GM12864 (cell line): ENCODE measurements at regions not wholly inside any gene's neighbourhood (a gene's known extent, or its start where the extent isn't known, plus 50 kb on each side); places are given as distances from the start of the nearest gene placed in this dataset.

ENCODE experiments used
- DNase-seq: peaks from one replicate; pipeline ENCODE4 v3.0.0-alpha.2; 2011; ENCODE audit warnings: low read depth
- H3K4me3 ChIP-seq: 2 replicates; pipeline ENCODE4 v1.5.1; 2011; ENCODE audit warnings: mild to moderate bottlenecking, low read depth, low read length, control low read depth
- TF ChIP-seq, protein P1 (sequence below): IDR thresholded peaks from 2 replicates; pipeline ENCODE4 v1.5.1; 2011; ENCODE audit warnings: low read depth, mild to moderate bottlenecking, moderate library complexity, low read length, control low read depth, inconsistent platforms; ENCODE audit errors: missing control alignments

DNA sequence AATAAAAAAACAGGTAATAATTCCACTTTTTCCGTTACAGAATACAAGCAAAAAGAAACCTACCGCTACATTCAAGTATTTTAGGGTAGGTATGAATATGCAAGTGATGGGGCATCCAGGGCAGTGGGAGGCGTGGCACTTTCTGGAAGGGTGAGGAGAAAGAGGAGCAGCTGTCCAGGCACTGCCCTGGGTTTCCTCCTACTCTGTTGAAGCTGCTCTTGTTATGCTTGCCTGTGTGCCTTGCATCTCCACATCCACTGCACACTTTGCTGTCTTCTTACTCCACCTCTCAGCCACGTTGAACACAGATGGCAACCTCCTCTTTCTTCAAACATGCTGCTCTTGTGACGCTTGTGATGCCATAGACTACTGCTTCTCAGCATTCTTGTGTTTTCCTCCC lies 83.2 kb downstream of the RPE65 start:
- no peak for DNase-seq
- TF ChIP-seq, protein P1, sequence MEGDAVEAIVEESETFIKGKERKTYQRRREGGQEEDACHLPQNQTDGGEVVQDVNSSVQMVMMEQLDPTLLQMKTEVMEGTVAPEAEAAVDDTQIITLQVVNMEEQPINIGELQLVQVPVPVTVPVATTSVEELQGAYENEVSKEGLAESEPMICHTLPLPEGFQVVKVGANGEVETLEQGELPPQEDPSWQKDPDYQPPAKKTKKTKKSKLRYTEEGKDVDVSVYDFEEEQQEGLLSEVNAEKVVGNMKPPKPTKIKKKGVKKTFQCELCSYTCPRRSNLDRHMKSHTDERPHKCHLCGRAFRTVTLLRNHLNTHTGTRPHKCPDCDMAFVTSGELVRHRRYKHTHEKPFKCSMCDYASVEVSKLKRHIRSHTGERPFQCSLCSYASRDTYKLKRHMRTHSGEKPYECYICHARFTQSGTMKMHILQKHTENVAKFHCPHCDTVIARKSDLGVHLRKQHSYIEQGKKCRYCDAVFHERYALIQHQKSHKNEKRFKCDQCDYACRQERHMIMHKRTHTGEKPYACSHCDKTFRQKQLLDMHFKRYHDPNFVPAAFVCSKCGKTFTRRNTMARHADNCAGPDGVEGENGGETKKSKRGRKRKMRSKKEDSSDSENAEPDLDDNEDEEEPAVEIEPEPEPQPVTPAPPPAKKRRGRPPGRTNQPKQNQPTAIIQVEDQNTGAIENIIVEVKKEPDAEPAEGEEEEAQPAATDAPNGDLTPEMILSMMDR, result no peak

DNA sequence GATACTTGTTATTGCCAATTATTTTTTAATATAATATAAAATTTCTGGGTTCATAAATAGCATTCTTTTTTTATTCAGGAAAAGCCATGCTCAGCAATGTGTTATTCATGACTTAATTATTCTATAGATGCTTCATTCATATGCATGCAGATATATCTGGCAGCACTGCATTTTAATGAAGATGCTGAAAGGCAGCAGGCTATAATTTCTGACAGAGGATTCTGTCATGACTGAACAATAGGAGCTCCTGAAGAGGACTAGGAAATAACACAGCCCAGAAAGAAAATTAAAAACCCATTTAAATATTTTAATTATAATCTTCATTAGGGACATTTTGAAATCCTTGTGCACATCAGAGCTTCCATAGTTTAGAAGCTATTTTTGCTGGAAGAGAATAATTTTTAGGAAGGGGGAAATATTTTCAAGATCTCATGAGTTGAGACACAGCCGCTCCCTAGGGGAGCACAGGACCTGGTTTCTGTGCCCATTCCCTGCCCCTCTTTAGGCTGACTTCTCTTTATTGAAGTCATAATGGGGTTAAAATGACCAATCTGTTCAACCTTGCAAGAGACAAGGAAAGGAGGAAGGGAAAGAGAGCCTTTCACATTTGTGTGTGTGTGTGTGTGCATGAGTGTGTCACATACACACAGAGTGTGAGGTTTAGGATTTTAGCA lies 83.9 kb downstream of the RPE65 start:
- TF ChIP-seq, protein P1, result no peak
- no peak overlapping the region for H3K4me3 ChIP-seq
- DNase-seq, result no peak

More for the DNA sequence above, 83.2 kb downstream of the RPE65 start:
- no peak overlapping the region for H3K4me3 ChIP-seq

DNA sequence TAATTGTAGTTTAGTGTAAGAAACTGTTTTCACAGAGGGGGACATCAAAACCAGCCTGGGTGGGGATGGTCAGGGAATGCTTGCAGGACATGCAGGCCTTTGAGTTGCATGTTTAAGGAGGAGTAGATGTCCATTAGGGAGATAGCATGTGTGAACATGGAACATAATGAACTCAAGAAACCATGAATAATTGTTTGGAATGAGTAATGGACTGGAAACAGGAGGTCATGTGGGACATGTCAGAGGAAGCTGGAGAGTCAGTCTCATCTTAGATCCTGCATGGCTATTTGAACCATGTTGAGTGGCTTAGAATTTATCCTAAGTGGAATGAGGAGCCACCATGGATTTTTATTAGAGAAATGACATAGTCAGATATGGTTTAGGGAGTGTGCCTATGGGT lies 86.4 kb downstream of the RPE65 start:
- no peak for DNase-seq
- TF ChIP-seq, protein P1, result no peak
- H3K4me3 ChIP-seq, result no peak overlapping the region

DNA sequence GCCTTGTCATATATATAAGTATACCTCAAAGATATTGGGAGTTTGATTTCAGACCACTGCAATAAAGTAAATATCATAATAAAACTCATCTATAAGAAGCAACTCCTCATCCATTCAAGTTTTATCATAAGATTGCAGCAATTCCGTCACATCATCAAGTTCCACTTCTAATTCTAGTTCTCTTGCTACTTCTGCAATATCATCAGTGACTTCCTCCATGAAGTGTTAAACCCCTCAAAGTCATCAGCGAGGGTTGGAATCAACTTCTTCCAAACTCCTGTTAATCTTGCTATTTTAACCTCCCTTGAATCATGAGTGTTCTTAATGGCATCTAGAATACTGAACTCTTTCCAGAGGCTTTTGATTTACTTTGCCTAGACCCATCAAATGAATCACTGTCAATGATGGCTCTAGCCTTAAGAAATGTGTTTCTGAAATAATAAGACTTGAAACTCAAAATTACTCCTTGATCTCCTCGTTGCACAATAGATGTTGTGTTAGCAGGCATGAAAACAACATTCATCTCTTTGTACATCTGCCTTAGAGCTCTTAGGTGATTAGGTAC lies 88.3 kb downstream of the RPE65 start:
- TF ChIP-seq, protein P1, result no peak
- no peak for DNase-seq
- no peak overlapping the region for H3K4me3 ChIP-seq

DNA sequence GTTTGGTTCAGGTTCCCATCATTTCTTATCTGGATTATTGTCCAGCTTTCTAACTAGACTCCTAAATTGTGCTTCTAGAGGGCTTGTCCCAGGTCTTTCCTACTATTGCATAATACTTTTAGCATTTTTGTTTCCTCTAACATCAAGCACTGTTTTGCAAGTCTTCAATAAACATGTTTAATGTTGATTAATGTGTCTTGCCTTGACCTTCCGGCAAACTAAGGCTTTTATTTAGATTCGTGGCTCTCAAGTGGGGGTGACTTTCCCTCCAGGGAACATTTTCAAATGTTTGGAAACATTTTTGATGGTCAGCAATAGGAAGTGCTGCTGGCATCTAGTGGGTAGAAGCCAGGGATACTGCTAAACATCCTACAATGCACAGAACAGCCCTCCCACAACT lies 90.7 kb downstream of the RPE65 start:
- no peak overlapping the region for H3K4me3 ChIP-seq
- no peak for DNase-seq
- TF ChIP-seq, protein P1, result no peak

DNA sequence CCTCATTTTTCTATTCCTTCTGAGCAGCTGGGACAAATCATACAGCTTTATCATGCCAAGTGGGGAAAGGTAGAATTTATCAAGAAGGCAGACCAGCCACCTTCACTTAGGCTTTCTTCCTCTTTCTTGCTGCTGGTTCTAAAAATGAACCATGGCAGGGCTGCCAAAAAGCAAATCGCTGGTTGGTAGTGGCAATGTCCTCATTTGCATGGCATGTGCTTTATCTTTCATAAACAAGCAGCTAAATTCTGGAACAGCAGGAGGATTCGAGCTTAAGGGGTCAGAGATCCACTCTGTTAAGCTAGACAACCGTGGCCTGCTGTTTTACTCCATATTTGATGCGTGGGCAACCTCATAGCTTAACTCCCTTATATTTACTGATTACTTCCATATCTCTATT lies 91.3 kb downstream of the RPE65 start:
- TF ChIP-seq, protein P1, result no peak
- no peak for DNase-seq

DNA sequence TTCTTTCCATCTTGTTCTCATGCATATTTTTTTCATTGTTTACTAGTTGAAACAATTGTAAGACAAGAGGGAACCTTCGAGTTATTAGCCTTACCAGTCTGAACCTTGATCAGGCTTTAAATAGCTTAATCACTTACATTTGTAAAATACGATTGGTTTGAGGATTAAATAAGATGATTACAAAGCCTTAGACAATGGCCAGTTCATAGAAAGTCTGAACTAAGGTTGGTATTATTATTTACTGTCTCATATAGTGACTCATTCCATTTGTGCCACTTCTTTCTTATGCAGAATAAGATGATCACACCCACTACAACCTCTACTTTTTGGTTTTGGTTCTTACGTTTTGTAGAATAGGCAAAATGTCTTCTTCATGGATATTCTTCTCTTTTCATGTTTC lies 94.1 kb downstream of the RPE65 start:
- TF ChIP-seq, protein P1, result no peak
- no peak overlapping the region for H3K4me3 ChIP-seq
- DNase-seq, result no peak

More for the DNA sequence above, 91.3 kb downstream of the RPE65 start:
- no peak overlapping the region for H3K4me3 ChIP-seq
